H1 (cell line): ENCODE measurements at regions not wholly inside any gene's neighbourhood (a gene's known extent, or its start where the extent isn't known, plus 50 kb on each side); places are given as distances from the start of the nearest gene placed in this dataset.

ENCODE experiments used
- CTCF ChIA-PET: fragments of 300-600 bp; sonication (Branson Sonifier 250); formaldehyde crosslinking; loops from one replicate; lab custom pipeline; 2021; ENCODE audit not compliant: partially characterized antibody; lab: Charles Lee
- POLR2A ChIA-PET: fragments of 300-600 bp; sonication (Branson Sonifier 250); formaldehyde crosslinking; loops from one replicate; lab custom pipeline; 2021; ENCODE audit warnings: inconsistent platforms; ENCODE audit not compliant: partially characterized antibody; lab: Charles Lee
- DNase-seq, 2 experiments: peaks; one replicate each; pipeline versions ENCODE4 v3.0.0 to v3.0.0-alpha.2; 2010 to 2022; ENCODE audit warnings: low spot score in 2 of 2, low read depth in 1 of 2, mixed read lengths in 1 of 2
- FAIRE-seq: peaks from 2 replicates; lab custom pipeline; 2011; peaks lifted over from hg19 to GRCh38; lab: Jason Lieb, UNC
- H2AFZ ChIP-seq: 2 replicates; pipeline ENCODE4 v1.8.1; 2012; ENCODE audit warnings: low read length, inconsistent platforms
- H2AK5ac ChIP-seq: 2 replicates; pipeline ENCODE4 v1.6.1; 2013; ENCODE audit warnings: low read depth, low read length
- H2BK120ac ChIP-seq: replicated peaks from 2 replicates; pipeline ENCODE3; 2013; ENCODE audit warnings: low read depth, low read length, inconsistent platforms
- H2BK12ac ChIP-seq: 2 replicates; pipeline ENCODE4 v1.6.1; 2013; ENCODE audit warnings: low read depth, low read length
- H2BK15ac ChIP-seq: 2 replicates; pipeline ENCODE4 v1.6.1; 2013; ENCODE audit warnings: low read length
- H2BK20ac ChIP-seq: 2 replicates; pipeline ENCODE4 v1.6.1; 2013; ENCODE audit warnings: low read length
- H2BK5ac ChIP-seq: 2 replicates; pipeline ENCODE4 v1.6.1; 2013; ENCODE audit warnings: low read depth, low read length
- H3K14ac ChIP-seq: 2 replicates; pipeline ENCODE4 v1.6.1; 2013; ENCODE audit warnings: inconsistent platforms; ENCODE audit not compliant: insufficient read length
- H3K18ac ChIP-seq: 2 replicates; pipeline ENCODE4 v1.6.1; 2013; ENCODE audit warnings: low read length; ENCODE audit errors: extremely low read depth
- H3K23ac ChIP-seq: 2 replicates; pipeline ENCODE4 v1.6.1; 2013; ENCODE audit warnings: inconsistent platforms; ENCODE audit not compliant: insufficient read length
- H3K23me2 ChIP-seq: 2 replicates; pipeline ENCODE4 v1.6.1; 2013; ENCODE audit warnings: low read depth, low read length
- H3K27ac ChIP-seq: 2 replicates; pipeline ENCODE4 v1.6.1; 2011; ENCODE audit warnings: low read depth, low read length, inconsistent platforms
- H3K27me3 ChIP-seq, 4 experiments: replicated peaks in 1 of 4; 1 replicate in 1 of 4; 2 replicates in 3 of 4; pipeline versions ENCODE4 v1.6.1 to v1.8.1; 2011 to 2013; ENCODE audit warnings: low read length in 3 of 4, mild to moderate bottlenecking in 3 of 4, inconsistent platforms in 2 of 4, mixed read lengths in 2 of 4, moderate library complexity in 1 of 4; ENCODE audit not compliant: control insufficient read depth in 3 of 4, insufficient read depth in 3 of 4; ENCODE audit errors: extremely low read depth in 1 of 4
- H3K36me3 ChIP-seq, 4 experiments: 2 replicates each; pipeline versions ENCODE4 v1.6.1 to v1.8.1; 2011 to 2013; ENCODE audit warnings: mild to moderate bottlenecking in 4 of 4, low read length in 3 of 4, moderate library complexity in 2 of 4, control low read depth in 1 of 4, inconsistent platforms in 1 of 4; ENCODE audit not compliant: insufficient read depth in 4 of 4, control insufficient read depth in 2 of 4
- H3K4ac ChIP-seq: replicated peaks from 2 replicates; pipeline ENCODE3; 2013; ENCODE audit warnings: low read length, low read depth, mixed read lengths, inconsistent platforms; ENCODE audit not compliant: insufficient read length
- H3K4me1 ChIP-seq, 4 experiments: replicated peaks in 1 of 4; 1 replicate in 1 of 4; 2 replicates in 3 of 4; pipeline versions ENCODE4 v1.6.1 to v1.8.1; 2011 to 2013; ENCODE audit warnings: low read length in 3 of 4, inconsistent platforms in 2 of 4, mixed read lengths in 1 of 4; ENCODE audit not compliant: insufficient read depth in 4 of 4, control insufficient read depth in 3 of 4
- H3K4me2 ChIP-seq, 2 experiments: 2 replicates each; pipeline versions ENCODE4 v1.6.1 to v1.8.1; 2011 to 2013; ENCODE audit warnings: low read depth in 2 of 2, low read length in 2 of 2, control low read depth in 1 of 2, inconsistent platforms in 1 of 2, mild to moderate bottlenecking in 1 of 2; ENCODE audit not compliant: insufficient read depth in 1 of 2
- H3K4me3 ChIP-seq, 4 experiments: fragments of 200-600, 300-600 bp in 1 of 4; sonication (generic), shearing (Covaris generic), sonication (Bioruptor Twin) in 1 of 4; 2 replicates each; pipeline versions ENCODE4 v1.5.1 to v1.8.1; 2011 to 2016; ENCODE audit warnings: low read length in 4 of 4, low read depth in 3 of 4, control low read depth in 2 of 4, inconsistent platforms in 2 of 4, mild to moderate bottlenecking in 2 of 4, mixed read lengths in 1 of 4, moderate library complexity in 1 of 4; ENCODE audit not compliant: insufficient read depth in 2 of 4; ENCODE audit errors: extremely low read depth in 1 of 4
- H3K56ac ChIP-seq: replicated peaks from 2 replicates; pipeline ENCODE3; 2013; ENCODE audit warnings: low read depth, mild to moderate bottlenecking, mixed read lengths, low read length, inconsistent platforms; ENCODE audit not compliant: insufficient read length
- H3K79me1 ChIP-seq: 2 replicates; pipeline ENCODE4 v1.6.1; 2013; ENCODE audit warnings: low read depth, low read length, control low read depth
- H3K79me2 ChIP-seq, 2 experiments: 2 replicates each; pipeline versions ENCODE4 v1.6.1 to v1.8.1; 2012 to 2013; ENCODE audit warnings: low read length in 2 of 2, mild to moderate bottlenecking in 2 of 2, inconsistent platforms in 1 of 2; ENCODE audit not compliant: insufficient read depth in 2 of 2, control insufficient read depth in 1 of 2
- H3K9ac ChIP-seq, 4 experiments: replicated peaks in 1 of 4; 1 replicate in 1 of 4; 2 replicates in 3 of 4; pipeline versions ENCODE4 v1.6.1 to v1.8.1; 2011 to 2013; ENCODE audit warnings: low read depth in 3 of 4, low read length in 3 of 4, control low read depth in 2 of 4, mild to moderate bottlenecking in 2 of 4, moderate library complexity in 2 of 4, inconsistent platforms in 1 of 4; ENCODE audit errors: extremely low read depth in 1 of 4
- H3K9me3 ChIP-seq, 2 experiments: 2 replicates each; pipeline versions ENCODE4 v1.6.1 to v1.8.1; 2012 to 2013; ENCODE audit warnings: mild to moderate bottlenecking in 2 of 2, moderate library complexity in 2 of 2, control low read depth in 1 of 2, inconsistent platforms in 1 of 2, low read depth in 1 of 2, low read length in 1 of 2, mixed read lengths in 1 of 2; ENCODE audit not compliant: insufficient read depth in 2 of 2
- H4K20me1 ChIP-seq, 2 experiments: replicated peaks in 1 of 2; 2 replicates each; pipeline versions ENCODE3 to v1.8.1; 2011 to 2013; ENCODE audit warnings: inconsistent platforms in 2 of 2, low read length in 2 of 2, mild to moderate bottlenecking in 1 of 2; ENCODE audit not compliant: insufficient read depth in 2 of 2, control insufficient read depth in 1 of 2
- H4K5ac ChIP-seq: 2 replicates; pipeline ENCODE4 v1.6.1; 2013; ENCODE audit warnings: low read length, low read depth, mixed read lengths, inconsistent platforms; ENCODE audit not compliant: insufficient read length
- H4K8ac ChIP-seq: 2 replicates; pipeline ENCODE4 v1.8.0; 2013; ENCODE audit warnings: mild to moderate bottlenecking, moderate library complexity, low read length, inconsistent platforms; ENCODE audit not compliant: insufficient read depth; ENCODE audit errors: extremely low read depth
- H4K91ac ChIP-seq: replicated peaks from 2 replicates; pipeline ENCODE3; 2013; ENCODE audit warnings: low read length, mixed read lengths, inconsistent platforms; ENCODE audit not compliant: insufficient read length
- CREB1 ChIP-seq: IDR thresholded peaks from 2 replicates; pipeline ENCODE4 v1.6.1; 2012; ENCODE audit warnings: inconsistent platforms
- SP1 ChIP-seq: IDR thresholded peaks from 2 replicates; pipeline ENCODE4 v1.6.1; 2011; ENCODE audit warnings: low read depth, low read length
- WGBS, 2 experiments: shearing (Covaris generic) in 1 of 2; methylation state at CpG; one replicate each; pipeline versions ENCODE4 v1.1.6 to v1.1.7; 2013 to 2015; ENCODE audit warnings: low lambda C conversion rate in 2 of 2, mixed read lengths in 2 of 2, inconsistent platforms in 1 of 2, low coverage in 1 of 2, missing lambda C conversion rate in 1 of 2; ENCODE audit not compliant: insufficient replicate concordance in 2 of 2, insufficient coverage in 1 of 2, insufficient read length in 1 of 2; ENCODE audit errors: extremely low coverage in 1 of 2, missing lambda C conversion rate in 1 of 2; 5-methylcytosine and 5-hydroxymethylcytosine counted together

- H4K8ac ChIP-seq, result no peak overlapping the region
- H3K23ac ChIP-seq, result no peak overlapping the region
- H3K56ac ChIP-seq, result no peak overlapping the region
- ChIA-PET CTCF (interaction anchor here (0.6 to 1.7 kb wide), 2 partner anchors 13 to 513 kb away, joined by 3 to 11 read pairs; no protein-coding TSS in a partner anchor), POLR2A (no interaction called here)
- no peak overlapping the region for H4K91ac ChIP-seq
- H3K14ac ChIP-seq, result no peak overlapping the region
- H3K18ac ChIP-seq, result no peak overlapping the region
- DNase-seq, result no peak
- H3K4me3 ChIP-seq, result no peak overlapping the region
- no peak overlapping the region for H3K9ac ChIP-seq
- TF ChIP-seq CREB1 (no peak), SP1 (no peak)
- H2AK5ac ChIP-seq, result no peak overlapping the region
- H3K4me2 ChIP-seq, result no peak overlapping the region
- H3K4me1 ChIP-seq, result peaks cover 0 to 5% (median 0%) of the 10 kb centered on the region in 4 experiments; a peak in 1 of 7 replicates
- no peak overlapping the region for H2BK20ac ChIP-seq
- H4K20me1 ChIP-seq, result no peaks in the 10 kb centered on the region
- H2AFZ ChIP-seq, result no peak overlapping the region
- FAIRE-seq, result no peak
- no peak overlapping the region for H2BK12ac ChIP-seq
- no peak overlapping the region for H3K27ac ChIP-seq
- no peak overlapping the region for H4K5ac ChIP-seq
- 95 to 100% methylated on average over 1 to 9 of the region's 9 CpGs for WGBS, 2 experiments
- no peaks in the 10 kb centered on the region for H3K79me2 ChIP-seq
- no peak overlapping the region for H2BK5ac ChIP-seq
- no peak overlapping the region for H3K4ac ChIP-seq
- H2BK15ac ChIP-seq, result no peak overlapping the region
- no peaks in the 10 kb centered on the region for H3K27me3 ChIP-seq
- no peaks in the 10 kb centered on the region for H3K36me3 ChIP-seq
- no peaks in the 10 kb centered on the region; the same call in 1 of the 2 replicates for H3K23me2 ChIP-seq
- H3K9me3 ChIP-seq, result no peaks in the 10 kb centered on the region
- H3K79me1 ChIP-seq, result no peaks in the 10 kb centered on the region
- H2BK120ac ChIP-seq, result no peak overlapping the region
These were observed 146.0 kb upstream of the PLEKHG7 start for GRCh38 chr12:92556637-92557421.
